GM12872 (cell line): ENCODE measurements at regions not wholly inside any gene's neighbourhood (a gene's known extent, or its start where the extent isn't known, plus 50 kb on each side); places are given as distances from the start of the nearest gene placed in this dataset.
A peak's percentile ranks its signal among the peaks of the same experiment; 100 is the strongest.

Experiments
- TF ChIP-seq, protein P1 (sequence below): IDR thresholded peaks from 3 replicates; pipeline ENCODE4 v1.5.1; 2011; ENCODE audit warnings: low read depth, mild to moderate bottlenecking, low read length, moderate library complexity; ENCODE audit not compliant: insufficient read depth

DNA sequence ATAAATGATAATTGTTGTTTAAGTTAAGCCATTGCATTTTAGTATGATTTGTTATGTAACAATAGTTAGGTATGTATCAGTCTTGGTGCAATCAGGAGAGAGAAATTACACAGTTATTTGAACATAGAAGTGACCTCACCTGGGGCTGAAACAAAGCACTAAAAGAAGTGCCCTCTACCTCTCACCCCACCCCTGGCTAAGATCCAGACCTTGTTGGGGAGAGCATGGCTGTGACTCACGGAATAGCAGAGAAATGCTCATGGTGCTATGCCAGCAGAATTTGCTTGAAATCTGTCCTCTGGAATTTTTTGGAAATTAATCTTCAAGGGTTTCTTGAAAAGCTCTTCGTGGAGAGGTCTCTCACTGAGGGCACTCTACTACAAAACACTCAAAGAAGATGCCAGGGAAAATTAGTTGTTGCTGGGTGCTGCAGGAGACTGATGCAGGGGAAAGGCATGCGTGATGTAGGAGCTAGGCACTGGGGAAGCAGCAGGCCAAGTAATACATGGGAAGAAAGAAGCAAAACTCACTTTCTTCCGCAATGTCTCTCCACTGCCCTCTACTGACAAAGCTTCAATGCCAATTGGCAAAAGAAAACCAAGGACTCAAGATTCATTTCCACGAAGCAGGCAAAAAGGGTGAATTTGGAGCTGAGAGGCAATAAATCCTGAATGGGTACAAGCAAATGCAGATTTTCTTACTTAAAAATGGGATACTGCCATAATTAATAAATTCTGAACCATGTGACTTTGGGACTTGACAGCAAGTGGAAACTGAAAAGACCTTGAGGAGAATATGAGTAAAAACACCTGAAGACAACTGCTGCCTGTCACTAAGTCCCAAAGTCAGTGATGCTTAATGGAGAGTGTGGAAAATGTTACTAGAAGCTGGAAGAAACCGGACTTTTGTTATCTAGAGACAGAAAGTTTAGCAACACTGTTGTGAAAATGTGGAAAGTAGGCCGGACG is 136.3 kb upstream of the ZNF184 start:
- TF ChIP-seq, protein P1, sequence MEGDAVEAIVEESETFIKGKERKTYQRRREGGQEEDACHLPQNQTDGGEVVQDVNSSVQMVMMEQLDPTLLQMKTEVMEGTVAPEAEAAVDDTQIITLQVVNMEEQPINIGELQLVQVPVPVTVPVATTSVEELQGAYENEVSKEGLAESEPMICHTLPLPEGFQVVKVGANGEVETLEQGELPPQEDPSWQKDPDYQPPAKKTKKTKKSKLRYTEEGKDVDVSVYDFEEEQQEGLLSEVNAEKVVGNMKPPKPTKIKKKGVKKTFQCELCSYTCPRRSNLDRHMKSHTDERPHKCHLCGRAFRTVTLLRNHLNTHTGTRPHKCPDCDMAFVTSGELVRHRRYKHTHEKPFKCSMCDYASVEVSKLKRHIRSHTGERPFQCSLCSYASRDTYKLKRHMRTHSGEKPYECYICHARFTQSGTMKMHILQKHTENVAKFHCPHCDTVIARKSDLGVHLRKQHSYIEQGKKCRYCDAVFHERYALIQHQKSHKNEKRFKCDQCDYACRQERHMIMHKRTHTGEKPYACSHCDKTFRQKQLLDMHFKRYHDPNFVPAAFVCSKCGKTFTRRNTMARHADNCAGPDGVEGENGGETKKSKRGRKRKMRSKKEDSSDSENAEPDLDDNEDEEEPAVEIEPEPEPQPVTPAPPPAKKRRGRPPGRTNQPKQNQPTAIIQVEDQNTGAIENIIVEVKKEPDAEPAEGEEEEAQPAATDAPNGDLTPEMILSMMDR = peak; percentile 91

DNA sequence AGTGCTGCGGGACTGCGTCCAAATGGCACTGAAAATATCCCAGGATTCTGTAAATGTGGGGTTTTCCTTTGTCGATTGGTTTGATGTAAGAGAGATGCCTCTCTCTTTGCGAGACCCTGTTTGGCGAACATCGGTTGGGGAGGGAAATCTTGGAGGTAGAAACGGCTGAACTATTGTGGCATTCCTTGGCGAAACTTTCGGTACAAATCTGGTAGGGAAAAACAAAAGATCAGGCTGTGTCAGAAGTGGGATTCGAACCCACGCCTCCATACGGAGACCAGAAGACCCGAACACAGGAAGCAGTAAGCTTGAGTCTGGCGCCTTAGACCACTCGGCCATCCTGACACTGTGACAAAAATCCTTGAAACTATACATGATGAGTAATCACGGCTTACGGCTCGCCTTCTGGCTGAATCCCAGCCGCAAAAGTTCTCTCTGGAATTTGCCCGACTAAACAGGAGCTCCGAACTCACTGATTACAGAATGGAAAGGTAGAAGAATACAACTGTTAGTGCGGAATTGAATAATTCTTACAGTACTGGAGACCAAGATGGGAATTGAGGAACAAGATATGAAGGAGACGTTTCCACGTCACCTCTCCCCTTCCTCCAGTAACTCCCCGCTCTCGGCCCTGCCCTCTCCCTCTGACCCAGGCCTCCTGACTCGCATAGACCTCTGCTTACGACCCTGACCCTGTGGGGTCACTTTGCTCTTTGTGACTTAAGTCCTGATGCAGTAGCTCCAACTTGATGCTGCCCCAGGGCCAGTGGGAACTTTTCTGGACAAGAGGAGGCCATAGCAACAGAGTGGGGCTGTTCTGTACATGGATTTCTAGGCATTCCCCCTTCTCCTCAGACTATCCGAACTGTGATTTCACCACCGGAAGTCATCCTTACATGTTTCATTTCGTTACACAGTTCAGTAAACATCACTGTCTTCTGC is 132.8 kb upstream of the ZNF184 start:
- TF ChIP-seq, protein P1 = no peak

DNA sequence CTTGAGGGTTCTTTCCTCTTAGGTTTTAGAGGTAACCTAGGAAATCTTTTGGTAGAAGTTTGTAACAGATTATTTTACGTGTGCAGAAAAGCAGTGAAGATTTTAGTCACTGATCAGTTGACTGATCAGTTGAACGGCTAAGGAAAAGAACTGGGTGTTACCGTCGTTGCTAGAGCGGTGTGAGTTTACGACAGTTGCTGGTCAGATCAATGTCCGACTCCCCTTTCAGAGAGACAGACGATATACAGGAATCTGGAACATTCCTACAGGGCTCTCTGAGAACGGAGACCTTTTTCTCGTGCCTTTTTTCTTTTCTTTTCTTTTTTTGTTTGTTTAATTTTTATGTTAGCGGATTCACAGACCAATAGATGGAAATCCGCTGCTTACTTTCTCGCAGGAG is 132.1 kb upstream of the ZNF184 start:
- TF ChIP-seq, protein P1 = no peak

DNA sequence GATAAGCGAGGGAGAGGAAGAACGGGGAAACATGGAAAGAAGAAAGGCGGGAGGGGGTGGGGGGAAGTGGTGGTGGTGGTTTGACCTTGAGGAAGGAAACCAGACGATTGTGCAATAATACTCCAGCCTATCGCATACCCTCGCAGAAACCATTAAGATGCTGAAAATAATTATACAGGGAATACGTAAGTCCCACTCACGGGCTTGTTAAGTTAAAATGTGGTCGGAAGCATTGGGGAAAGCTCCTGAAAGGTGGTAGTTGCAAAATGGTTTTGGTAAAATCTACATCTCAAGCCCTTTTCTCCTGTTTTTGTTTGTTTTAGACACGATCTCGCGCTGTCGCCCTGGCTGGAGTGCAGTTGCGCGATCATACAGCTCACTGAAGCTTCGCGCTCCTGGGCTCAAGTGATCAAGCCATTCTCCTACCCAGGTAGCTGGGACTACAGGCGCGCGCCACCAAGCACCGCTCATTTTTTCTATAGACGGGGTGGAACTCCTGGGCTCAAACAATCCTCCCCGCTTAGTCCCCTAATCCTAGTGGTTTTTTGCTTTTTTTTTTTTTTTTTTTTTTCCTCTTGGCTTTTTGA is 128.9 kb upstream of the ZNF184 start:
- TF ChIP-seq, protein P1 = no peak

DNA sequence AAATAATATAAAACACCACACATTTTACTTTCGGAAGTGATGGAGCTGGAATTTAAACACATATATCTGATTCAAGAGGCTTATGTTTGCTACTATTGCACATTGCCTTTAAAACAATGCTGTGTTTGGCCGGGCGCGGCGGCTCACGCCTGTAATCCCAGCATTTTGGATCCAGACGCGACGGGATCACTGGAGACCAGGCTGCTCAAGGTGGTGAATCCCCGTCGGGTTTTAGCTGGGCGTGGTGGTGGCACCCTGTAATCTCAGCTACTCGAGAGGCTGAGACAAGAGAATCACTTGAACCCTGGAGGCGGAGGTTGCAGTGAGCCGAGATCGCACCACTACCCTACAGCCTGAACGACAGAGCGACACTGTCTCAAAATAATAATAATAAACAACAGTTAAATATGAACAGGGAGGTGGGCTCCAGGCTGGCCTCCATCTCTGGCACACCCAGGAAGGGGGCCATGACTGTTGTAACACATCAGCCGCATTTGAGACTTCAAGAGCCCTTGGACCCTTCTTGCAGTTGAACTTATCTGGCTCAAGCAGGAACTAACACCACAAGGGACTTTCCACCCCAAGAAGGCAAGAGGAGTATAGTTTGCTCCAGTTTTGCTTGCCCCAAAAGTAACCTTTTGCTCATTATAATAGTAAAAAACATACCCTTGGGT is 127.1 kb upstream of the ZNF184 start:
- TF ChIP-seq, protein P1 = no peak

DNA sequence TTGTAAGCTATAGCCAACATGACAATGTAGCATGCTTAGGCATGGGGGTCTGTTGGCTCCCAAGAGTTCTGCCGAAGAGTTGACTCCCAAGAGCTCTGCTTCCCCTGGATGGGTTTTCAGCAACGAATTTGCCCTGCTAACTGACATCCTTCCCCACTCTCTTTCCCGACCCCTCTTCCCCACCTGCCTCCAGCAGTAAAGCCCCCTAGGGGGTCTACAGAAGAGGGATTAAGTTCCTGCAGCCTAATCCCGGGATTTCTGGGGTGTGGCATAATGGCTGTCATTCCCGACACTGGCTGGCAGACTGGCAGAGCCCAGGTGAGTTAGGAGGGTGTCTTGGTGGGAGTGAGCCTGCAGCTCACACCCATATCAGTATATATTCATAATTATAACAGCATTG is 121.0 kb upstream of the ZNF184 start:
- TF ChIP-seq, protein P1 = no peak
